Forelimb muscle (tissue), 1 donor: ENCODE measurements at regions not wholly inside any gene's neighbourhood (a gene's known extent, or its start where the extent isn't known, plus 50 kb on each side); places are given as distances from the start of the nearest gene placed in this dataset.
"Not testable (repeated sequence)": the region's sequence is repeated elsewhere in the genome, so short reads cannot be mapped to it uniquely, and the experiment has no call there.

Source experiments
- DNase-seq: peaks from one replicate; pipeline ENCODE4 v3.0.0-alpha.2; 2013; ENCODE audit warnings: low read depth

DNA sequence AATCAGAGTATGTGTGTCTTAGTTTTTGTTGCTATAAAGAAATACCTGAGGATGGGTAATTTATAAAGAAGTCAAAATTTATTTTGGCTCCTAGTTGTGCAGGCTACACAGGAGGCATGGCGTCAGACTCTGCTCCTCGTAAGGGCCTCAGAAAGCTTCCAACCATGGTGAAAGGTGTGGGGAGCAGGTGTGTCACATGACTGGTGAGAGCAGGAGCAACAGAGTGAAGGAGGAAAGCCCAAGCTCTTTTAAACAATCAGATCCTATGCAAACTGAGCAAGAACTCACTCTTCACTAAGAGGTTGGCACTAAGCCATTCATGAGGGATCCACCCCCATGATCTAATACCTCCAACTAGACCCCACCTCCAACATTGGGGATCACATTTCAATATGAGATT, 1524.3 kb downstream of the HACE1 start:
- no peak for DNase-seq

DNA sequence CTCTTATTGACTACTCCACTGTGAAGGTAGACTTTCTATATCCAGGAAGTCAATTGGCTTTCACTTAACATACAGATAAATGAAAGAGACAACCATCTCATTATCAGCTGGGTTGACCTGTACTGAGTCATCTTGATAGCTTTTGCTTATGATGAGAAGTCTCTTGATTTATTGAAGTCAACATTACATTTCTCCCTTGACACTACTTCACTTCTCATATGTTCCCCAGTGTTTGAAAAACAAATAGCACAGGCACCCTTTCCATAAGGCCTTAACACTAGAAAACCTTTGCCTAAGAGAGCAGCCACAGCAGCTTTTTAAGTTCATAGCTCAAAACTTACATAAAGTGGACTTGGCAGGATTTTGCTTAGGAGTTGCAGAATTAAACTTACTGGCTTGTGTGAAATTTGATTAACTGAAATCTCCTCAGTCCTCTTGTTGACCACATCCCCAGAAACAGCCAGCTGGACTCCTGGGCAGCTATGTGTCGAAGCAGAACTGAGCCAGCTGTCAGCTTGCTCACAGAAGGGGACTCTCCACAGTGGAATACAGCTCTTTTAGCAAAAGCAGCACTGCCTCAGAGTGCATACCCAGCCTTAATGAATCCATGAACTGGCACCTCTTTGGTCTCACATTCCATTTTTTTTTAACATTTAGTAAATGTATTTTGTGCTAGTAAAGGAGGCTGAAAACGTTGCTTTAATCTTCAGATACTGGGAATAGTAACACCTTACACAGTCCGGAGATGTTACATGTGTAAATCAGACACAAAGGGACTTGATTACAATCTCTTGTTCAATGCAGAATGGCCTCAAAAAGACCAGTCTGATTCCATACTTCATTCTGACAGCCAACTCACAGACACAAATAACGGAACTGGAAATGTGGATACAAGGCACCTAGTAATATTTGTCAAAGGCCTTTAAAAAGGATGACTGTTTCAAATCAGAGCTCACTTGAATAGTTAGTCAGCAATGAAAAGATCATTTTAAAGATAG, 1532.7 kb downstream of the HACE1 start:
- peak; percentile 6 for DNase-seq

DNA sequence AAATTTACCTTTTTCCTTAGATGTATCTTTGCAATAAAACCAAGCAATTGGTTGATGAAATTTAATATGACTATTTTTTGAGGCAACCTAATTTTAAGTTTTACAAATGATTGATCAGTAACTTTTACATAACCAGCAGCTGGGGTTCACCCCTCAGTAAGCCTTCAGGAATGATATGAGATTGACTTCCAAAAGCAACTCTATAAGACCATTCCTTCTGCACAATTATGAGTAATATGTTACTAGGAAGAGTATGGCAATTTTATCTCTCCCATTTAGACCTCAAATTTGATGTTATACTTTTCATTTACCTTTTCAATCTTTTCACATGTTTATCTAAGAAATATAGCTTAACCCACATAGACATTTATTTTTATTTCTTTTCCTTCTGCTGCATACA, 1546.3 kb downstream of the HACE1 start:
- DNase-seq: no peak

DNA sequence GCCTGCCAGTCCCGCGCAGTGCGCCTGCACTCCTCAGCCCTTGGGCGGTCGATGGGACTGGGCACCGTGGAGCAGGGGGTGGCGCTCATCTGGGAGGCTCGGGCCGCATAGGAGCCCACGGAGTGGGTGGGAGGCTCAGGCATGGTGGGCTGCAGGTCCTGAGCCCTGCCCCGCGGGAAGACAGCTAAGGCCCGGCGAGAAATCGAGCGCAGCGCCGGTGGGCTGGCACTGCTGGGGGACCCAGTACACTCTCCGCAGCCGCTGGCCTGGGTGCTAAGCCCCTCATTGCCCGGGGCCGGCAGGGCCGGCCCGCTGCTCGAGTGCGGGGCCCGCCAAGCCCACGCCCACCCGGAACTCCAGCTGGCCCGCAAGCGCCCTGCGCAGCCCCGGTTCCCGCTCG, 1565.3 kb downstream of the HACE1 start:
- DNase-seq: not testable (repeated sequence)

DNA sequence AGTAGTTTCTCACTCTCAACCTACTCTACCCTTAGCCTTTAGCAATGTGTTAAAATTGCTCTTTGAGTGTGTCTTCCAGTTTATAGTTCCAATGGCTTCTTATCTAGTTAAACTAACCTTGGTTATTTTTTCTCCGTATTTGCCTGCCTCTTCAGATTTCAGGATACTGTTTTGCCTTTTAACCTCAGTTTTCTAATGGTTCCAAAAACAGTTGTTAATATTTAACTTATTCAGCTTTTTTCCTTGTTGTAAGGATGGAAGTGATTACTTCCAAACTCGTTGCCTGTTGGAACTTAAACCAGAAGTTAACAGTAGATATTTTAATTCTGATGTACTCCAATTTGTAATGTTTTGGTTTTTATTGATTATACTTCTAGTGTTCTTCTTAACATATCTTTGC, 1574.9 kb downstream of the HACE1 start:
- DNase-seq: no peak

DNA sequence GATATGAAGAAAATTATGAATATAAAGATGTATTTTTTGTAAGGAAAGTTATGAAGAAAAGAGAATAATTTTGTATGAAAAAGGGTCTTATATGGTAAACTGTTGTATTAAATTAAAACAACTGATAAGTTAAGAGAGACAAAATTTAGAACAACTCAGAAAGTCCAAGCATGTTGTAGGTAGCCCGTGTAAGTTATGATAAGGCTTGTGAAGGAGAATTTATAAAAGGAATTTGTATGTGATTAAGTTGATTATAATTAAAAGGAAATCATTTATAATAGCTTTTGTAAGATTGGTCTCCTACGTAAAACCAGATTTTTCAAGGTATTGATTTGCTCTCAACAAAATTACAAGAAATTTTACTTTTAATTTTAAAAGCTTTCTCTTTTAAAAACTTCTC, 1579.3 kb downstream of the HACE1 start:
- DNase-seq: no peak

DNA sequence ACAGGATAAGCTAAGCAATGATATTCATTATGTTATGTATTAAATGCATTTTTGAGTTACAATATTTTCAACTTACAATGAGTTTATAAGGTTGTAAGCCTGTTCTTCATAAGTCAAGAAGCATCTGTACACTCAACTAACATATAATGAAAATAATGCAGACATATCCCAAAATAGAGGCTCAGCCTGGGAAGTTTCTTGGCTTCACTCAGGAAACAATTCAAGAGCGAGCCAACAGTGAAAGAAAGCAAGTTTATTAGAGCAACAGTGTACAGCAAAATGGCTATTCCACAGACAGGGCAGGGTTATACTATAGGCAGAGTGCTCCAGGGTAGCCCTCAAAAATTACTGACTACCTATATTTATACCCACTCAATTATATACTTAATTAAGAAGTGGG, 1581.8 kb downstream of the HACE1 start:
- peak; percentile 19 for DNase-seq

DNA sequence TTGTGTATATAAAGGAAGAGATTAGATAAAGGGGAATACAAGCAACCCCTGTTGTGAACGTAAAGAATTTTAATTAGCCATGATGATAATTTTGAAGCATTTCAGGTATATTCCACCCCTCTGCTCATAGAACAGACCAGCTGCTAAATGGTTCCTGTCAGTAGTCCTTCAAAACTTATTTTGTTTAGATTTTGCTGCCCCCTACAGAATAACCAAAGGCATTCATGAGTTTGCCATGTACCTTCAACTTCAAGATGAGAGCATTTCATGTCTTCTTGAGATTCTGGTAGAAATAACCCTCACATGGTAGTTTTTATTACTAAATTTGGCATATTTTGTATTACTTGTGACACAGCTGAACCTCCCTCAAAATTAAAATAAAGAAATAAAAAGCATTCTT, 1586.7 kb downstream of the HACE1 start:
- no peak for DNase-seq

DNA sequence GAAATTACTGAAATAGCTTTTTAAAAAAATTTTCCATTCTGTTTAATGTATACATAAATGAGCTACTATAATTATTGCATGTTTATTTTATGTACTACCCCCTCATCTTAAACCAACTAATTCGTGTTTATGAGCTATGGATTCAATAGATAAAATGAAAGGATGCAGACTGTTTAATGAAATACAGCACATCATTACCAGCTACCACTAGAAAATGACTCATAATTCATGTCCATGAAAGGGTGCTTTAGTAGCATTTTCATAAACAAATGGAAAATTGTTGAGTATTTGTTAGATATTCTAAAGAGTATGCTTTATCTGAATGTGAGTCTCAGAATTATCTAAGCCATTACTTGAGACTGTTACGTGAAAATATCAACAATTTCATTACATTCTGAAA, 1590.1 kb downstream of the HACE1 start:
- DNase-seq: no peak

DNA sequence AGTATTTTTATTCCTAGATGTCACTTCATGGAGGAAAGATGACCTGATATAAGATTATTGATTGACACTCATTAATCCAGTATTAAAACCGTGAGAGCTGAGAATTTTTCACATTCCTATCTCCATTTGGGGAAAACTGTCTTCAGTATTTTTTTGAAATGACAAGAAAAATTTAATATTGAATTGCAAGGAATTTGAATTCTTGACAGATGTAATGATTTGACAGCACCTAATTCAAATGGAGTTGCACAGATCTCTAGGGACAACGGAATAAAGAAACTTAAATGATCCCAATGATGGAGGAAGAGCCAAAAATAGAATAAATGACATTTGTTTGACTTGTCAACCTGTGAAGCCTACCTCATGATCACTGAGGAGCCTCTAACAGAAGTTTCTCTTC, 1591.4 kb downstream of the HACE1 start:
- no peak for DNase-seq

DNA sequence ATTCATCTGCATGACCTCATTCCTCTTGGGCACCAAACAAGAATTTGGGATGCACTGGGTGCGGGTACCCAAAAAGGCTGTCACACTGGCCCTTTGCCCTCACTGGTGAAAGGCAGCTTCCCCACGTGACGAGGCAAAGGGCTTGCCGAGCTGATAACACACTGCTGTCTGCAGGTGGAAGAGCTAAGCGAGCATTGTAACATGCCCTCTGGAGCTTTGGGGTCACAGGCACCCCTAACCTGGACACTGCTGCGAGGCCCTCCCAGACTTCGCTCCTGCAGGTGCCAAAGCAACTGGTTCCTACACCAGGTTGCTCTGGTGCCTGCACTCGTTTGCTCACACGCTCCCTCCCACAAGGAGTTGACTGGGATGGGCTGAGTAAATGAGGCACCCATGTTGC, 1595.7 kb downstream of the HACE1 start:
- no peak for DNase-seq

DNA sequence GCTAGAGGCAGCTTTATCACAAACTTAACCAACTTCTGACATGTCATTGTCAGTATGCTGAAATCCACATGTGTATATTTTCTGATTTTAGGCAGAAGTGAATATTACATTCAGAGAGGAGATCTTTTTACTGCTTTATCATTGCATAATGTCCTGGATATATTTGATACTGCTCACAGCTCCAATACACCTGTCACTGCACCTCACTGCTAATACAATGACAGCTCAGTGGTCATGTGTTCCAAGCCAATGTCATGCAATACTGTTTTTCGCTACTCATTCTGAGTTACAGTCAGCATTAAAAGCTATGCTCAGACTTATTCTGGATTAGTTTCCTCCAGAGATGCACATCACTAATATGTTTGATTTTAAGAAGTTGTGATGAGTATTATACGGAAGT, 1604.6 kb downstream of the HACE1 start:
- no peak for DNase-seq

DNA sequence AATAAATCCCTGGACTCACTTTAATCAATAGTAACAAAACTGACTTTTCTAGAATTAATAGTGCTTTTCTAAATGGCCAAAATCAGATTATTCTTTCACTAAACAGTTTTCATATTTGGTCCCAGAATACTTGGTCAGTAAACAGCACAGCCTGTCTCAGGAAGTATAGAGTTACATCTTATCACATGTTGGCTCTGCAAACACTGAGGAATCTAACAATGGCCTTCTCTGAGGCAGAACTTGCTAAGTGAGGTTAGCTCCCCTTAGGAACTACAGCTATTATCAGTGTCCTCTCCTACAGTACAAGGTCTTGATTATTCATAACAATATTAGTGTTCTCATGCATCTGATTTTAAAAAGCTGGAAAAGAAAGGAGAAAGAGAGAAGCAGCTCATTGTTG, 1622.8 kb downstream of the HACE1 start:
- no peak for DNase-seq

DNA sequence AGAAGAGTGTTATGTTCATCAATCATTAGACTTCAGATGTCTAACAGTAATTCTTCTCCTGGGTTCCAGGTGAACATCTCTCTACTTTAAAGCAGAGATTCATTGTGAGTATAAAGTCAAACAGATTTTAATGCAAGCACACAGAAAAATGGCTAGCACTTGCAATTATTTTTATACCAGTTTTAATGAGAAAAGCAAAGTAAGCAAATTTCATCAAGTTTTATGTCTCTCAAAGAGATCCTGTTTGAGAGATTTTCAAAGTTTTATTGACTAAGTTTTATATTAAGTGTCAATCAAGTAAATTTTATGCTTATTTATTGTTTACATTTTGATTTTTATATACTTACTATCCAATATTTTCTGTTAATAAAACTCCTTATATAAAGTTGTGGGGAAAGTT, 1628.5 kb downstream of the HACE1 start:
- DNase-seq: no peak

DNA sequence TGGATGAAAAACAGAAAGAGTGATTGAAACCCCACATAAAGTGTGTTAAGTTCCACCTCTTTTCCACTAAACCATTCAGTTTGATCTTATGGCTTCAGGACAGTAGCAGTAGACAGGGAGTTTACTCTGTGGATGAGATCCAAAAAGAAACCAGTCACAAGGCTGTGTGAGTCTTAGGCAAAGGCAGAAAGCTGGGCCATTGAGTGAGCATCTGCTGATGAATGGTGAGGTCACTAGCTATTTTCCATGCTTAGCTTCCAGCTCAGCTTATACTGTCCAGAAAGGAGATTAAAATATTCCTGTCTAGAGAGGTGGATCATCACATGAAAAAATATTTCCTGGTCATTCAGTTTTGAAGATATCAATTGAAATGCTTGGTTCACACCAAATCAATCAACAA, 1643.9 kb downstream of the HACE1 start:
- DNase-seq: no peak

DNA sequence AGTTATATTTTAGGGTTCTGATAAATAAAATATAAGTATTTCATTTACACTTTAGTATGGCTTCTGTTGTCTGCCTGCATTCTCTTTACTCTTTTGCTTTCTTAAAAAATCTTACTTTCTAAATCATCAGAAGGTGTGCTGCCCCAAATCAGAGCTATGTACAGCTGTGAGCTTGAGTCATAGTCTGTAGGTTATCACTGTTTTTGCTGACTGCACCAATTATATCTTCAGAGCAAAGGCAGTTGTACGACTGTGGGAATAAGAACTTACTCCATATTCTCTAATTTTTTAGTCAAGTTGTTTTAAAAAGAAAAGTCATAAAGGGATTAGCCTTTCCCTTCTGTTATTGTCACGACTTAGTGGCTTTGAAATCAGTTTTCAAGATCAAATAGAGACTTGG, 1649.0 kb downstream of the HACE1 start:
- DNase-seq: no peak

DNA sequence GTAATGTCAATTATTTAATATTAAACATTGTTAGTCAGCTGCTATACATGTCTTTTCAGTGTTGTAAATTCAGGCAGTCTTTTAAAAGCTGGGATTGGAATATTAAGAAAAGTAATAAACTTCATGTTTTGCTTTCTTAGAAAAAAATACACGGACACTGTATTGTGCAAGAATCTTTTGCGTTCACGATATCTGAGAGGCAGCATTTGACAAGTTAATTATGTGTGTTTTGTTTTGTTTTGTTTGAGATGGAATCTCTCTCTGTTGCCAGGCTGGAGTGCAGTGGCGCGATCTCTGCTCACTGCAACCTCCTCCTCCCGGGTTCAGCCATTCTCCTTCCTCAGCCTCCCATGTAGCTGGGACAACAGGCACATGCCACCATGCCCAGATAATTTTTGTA, 1661.3 kb downstream of the HACE1 start:
- DNase-seq: no peak

DNA sequence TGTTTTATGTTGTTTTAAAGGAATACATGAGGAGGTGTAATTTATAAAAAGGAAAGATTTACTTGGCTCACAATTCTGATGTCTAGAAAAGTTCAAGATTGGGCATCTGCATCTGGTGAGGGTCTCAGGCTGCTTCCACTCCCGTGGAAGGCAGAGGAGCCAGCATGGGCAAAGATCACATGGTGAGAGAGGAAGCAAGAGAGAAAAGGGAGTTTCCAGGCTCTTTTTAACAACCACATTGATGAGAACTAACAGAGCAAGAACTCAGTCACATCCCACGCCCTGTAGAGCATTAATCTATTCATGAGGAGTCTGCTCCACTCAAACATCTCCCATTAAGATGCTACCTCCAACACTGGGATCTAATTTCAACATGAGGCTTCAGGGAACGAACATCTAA, 1666.3 kb downstream of the HACE1 start:
- no peak for DNase-seq

DNA sequence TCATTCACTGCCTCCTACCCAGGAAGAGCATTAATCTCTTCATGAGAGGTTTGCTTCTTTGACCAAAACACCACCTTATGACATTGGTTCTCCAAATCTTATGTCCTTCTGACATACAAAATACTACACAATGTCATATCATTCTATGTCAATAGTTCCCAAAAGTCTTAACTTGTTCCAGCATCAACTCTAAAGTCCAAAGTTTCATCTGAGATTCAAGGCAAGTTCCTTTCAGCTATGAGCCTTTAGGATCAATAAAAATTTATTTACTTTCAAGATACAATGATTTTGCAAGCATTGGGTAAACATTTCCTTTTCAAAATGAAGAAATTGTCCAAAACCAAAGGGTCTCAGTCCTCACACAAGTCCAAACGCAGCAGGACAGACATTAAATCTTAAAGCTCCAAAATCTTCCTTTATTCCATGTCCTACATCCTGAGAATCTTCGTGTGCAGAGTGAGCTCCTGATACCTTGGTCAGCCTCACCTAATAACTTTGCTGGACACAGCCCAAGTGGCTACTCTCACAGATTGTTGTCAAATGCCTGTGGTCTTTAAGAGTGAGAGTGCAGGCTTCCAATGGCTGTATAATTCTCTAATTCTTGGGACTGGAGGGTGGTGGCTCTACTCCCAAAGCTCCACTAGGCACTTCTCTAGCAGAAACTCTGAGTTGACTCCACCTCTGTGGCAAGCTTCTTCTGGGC, 1668.2 kb downstream of the HACE1 start:
- no peak for DNase-seq

DNA sequence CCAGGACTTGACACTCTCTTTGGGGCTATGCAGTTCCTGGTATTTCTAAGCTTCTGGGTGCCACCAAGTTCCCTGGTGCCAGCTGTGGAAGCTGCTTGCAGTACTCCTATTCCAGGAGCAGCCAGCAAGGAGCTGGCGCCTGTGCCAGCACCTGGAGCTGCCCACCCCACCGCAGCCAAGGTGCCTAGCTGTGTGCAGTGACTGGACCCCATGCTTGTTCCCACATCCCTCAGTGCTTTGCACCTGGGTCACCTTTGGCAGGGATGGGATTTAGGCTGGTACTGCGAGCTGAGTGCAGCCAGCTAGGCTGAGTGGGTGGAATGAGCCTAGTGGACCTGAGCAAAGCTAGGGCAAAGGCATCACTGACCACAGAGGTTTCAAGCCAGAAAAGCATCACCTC, 1674.9 kb downstream of the HACE1 start:
- DNase-seq: no peak

DNA sequence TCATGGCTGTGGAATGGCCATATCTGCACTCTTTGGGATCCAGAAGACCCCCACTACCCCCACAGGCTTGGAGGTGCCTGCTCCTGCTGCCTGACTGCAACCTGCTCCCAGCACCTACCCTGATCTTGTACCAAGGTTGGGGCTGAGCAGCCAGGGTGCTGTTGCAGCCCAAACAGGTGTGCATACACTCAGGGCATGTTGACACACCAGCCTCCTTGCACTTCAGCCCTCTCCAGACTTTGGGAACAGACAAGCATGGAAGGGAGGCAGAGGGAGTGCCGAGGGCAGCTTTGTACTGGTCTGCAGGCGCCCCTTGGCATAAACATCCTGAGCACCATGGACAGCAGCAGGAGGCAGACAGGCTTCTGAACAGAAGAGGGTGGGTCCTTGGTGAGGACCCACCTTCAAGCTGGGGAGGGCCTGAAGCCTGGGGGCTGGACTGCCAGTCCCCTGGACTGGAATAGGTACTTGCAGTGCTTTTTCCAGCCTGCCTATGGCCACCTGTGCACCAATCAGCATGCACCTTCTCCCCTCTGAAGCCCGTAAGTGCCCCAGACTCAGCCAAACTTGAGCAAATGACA, 1675.8 kb downstream of the HACE1 start:
- no peak for DNase-seq

DNA sequence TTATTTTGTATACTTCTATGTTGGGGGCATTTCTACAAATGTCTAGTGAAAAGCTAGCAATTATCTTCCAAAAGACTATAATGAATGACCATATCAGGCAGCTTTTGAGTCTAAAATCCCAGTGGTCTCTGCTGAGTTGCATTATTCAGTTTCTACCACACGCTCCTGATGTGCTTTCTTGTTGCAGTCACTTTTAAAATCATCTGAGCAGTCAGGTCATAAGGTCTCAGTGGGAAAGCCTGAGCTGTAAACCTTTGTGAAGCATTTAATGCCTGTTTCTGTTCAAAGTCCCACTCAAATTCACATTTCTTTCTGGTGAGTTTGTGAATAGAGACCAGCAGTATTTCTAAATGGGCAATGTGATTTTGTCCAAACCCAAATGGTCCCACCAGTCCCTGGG, 1681.5 kb downstream of the HACE1 start:
- DNase-seq: no peak

DNA sequence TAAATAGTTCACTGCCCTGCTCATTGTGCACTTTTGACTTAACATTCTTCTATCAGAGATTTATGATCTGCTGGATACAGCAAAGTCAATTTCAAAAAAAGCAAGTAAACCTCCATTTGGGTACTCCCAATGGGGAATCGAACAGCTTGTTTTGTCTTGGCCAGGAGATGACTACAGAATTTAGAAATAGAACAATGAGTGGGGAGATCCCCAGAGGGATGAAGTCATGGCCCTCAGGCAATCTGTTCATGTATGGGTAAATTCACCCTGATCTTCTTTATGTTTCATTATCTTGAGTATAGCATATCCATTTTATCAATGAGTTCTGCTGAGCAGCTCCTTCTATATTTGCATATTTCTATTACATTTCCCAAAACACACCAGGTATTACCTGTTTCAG, 1681.9 kb downstream of the HACE1 start:
- no peak for DNase-seq
